DOHH2 (cell line): ENCODE measurements at regions not wholly inside any gene's neighbourhood (a gene's known extent, or its start where the extent isn't known, plus 50 kb on each side); places are given as distances from the start of the nearest gene placed in this dataset.

Source experiments
- CTCF ChIP-seq: fragments of 200-600 bp; sonication (generic); IDR thresholded peaks from one replicate; pipeline ENCODE4 v1.5.1; 2014; ENCODE audit warnings: antibody characterized with exemption, mild to moderate bottlenecking, low read depth, low read length; ENCODE audit not compliant: poor library complexity, severe bottlenecking
- EZH2phosphoT487 ChIP-seq: fragments of 200-600 bp; sonication (generic); IDR thresholded peaks from 2 replicates; pipeline ENCODE4 v1.6.1; 2017; ENCODE audit warnings: borderline replicate concordance, mild to moderate bottlenecking, antibody characterized with exemption, low read length, moderate library complexity, mixed read lengths

- no peak for TF ChIP-seq CTCF
- no peak for TF ChIP-seq EZH2phosphoT487
Measured at GRCh38 chr10:61321041-61321857, 131.9 kb downstream of the TMEM26 start.
